HCT116 (cell line): ENCODE measurements at regions not wholly inside any gene's neighbourhood (a gene's known extent, or its start where the extent isn't known, plus 50 kb on each side); places are given as distances from the start of the nearest gene placed in this dataset.

Experiments used
- ATF3 ChIP-seq: IDR thresholded peaks from 2 replicates; pipeline ENCODE4 v1.6.1; 2012
- CEBPB ChIP-seq: IDR thresholded peaks from 2 replicates; pipeline ENCODE4 v1.6.1; 2012; ENCODE audit warnings: low read depth
- EGR1 ChIP-seq: IDR thresholded peaks from 2 replicates; pipeline ENCODE4 v1.6.1; 2012; ENCODE audit warnings: low read depth
- EZH2 ChIP-seq: fragments of 200-600 bp; sonication (generic); IDR thresholded peaks from 2 replicates; pipeline ENCODE4 v1.6.1; 2017; ENCODE audit warnings: antibody characterized with exemption, mixed run types
- EZH2phosphoT487 ChIP-seq: fragments of 200-600 bp; IDR thresholded peaks from 2 replicates; pipeline ENCODE4 v1.6.1; 2018; ENCODE audit warnings: antibody characterized with exemption, borderline replicate concordance
- FOSL1 ChIP-seq: IDR thresholded peaks from 2 replicates; pipeline ENCODE4 v1.6.1; 2012; ENCODE audit warnings: low read depth
- MAX ChIP-seq: IDR thresholded peaks from 2 replicates; pipeline ENCODE4 v1.6.1; 2012
- POLR2A ChIP-seq: IDR thresholded peaks from 2 replicates; pipeline ENCODE4 v1.7.0; 2011; ENCODE audit warnings: borderline replicate concordance; ENCODE audit not compliant: insufficient read depth, insufficient read length; ENCODE audit errors: extremely low read depth
- POLR2AphosphoS5 ChIP-seq: IDR thresholded peaks from 2 replicates; pipeline ENCODE4 v1.6.1; 2011; ENCODE audit warnings: mild to moderate bottlenecking, low read depth, low read length, moderate library complexity
- SIN3A ChIP-seq: IDR thresholded peaks from 2 replicates; pipeline ENCODE4 v1.6.1; 2012; ENCODE audit warnings: low read depth
- SRF ChIP-seq: IDR thresholded peaks from 2 replicates; pipeline ENCODE4 v1.6.1; 2012; ENCODE audit warnings: low read depth
- ZNF274 ChIP-seq: fragments of 200-500 bp; sonication (Bioruptor generic); IDR thresholded peaks from 2 replicates; pipeline ENCODE4 v1.6.1; 2014; ENCODE audit warnings: mild to moderate bottlenecking, low read depth, low read length, inconsistent platforms
- TF ChIP-seq, protein P1 (sequence below), 3 experiments: fragments of 200-600 bp in 1 of 3; sonication (generic) in 1 of 3; IDR thresholded peaks in 2 of 3; conservative IDR thresholded peaks in 1 of 3; 2 replicates each; pipeline ENCODE4 v1.5.1; 2012 to 2017; ENCODE audit warnings: low read depth in 2 of 3, low read length in 2 of 3, antibody characterized with exemption in 1 of 3, borderline replicate concordance in 1 of 3, control low read depth in 1 of 3, mild to moderate bottlenecking in 1 of 3, mixed read lengths in 1 of 3, mixed run types in 1 of 3, moderate library complexity in 1 of 3; ENCODE audit not compliant: insufficient read depth in 1 of 3
- TF ChIP-seq, protein P2 (sequence below): IDR thresholded peaks from 2 replicates; pipeline ENCODE4 v1.6.1; 2012; ENCODE audit warnings: low read depth

DNA sequence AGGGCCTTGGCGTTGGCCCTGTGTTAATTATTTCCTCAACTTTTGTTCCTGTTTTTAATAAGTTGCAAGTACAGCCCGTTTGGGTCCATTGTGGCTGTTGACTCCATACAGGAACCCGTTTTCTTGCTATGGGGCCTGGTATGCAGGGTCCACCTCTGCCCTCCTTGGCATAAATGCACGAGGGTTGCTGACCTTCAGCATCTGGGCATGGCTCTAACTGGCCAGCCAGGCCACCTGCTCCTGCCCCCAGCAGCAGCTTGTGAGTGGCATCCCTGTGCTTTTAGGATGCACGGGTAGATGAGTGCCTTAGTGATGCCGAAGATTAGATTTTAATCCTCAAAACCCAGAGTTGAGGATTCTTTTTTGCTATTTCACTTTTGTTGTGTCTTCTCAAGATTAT lies 123.2 kb downstream of the GLRX3 start:
- TF ChIP-seq POLR2A, result no peak
- TF ChIP-seq, protein P1, sequence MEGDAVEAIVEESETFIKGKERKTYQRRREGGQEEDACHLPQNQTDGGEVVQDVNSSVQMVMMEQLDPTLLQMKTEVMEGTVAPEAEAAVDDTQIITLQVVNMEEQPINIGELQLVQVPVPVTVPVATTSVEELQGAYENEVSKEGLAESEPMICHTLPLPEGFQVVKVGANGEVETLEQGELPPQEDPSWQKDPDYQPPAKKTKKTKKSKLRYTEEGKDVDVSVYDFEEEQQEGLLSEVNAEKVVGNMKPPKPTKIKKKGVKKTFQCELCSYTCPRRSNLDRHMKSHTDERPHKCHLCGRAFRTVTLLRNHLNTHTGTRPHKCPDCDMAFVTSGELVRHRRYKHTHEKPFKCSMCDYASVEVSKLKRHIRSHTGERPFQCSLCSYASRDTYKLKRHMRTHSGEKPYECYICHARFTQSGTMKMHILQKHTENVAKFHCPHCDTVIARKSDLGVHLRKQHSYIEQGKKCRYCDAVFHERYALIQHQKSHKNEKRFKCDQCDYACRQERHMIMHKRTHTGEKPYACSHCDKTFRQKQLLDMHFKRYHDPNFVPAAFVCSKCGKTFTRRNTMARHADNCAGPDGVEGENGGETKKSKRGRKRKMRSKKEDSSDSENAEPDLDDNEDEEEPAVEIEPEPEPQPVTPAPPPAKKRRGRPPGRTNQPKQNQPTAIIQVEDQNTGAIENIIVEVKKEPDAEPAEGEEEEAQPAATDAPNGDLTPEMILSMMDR (IDR thresholded peaks at IDR 0.05 in 2 of 3, conservative IDR thresholded peaks at IDR 0.05 in 1 of 3; ENCODE audit: borderline replicate concordance in 1 of 3, insufficient read depth in 1 of 3, low read depth in 2 of 3, low read length in 2 of 3), result no peak
- TF ChIP-seq CEBPB, result no peak
- TF ChIP-seq EZH2phosphoT487, result no peak
- no peak for TF ChIP-seq ZNF274
- no peak for TF ChIP-seq FOSL1
- no peak for TF ChIP-seq MAX
- TF ChIP-seq EZH2, result no peak
- no peak for TF ChIP-seq ATF3
- TF ChIP-seq SIN3A, result no peak
- TF ChIP-seq, protein P2, sequence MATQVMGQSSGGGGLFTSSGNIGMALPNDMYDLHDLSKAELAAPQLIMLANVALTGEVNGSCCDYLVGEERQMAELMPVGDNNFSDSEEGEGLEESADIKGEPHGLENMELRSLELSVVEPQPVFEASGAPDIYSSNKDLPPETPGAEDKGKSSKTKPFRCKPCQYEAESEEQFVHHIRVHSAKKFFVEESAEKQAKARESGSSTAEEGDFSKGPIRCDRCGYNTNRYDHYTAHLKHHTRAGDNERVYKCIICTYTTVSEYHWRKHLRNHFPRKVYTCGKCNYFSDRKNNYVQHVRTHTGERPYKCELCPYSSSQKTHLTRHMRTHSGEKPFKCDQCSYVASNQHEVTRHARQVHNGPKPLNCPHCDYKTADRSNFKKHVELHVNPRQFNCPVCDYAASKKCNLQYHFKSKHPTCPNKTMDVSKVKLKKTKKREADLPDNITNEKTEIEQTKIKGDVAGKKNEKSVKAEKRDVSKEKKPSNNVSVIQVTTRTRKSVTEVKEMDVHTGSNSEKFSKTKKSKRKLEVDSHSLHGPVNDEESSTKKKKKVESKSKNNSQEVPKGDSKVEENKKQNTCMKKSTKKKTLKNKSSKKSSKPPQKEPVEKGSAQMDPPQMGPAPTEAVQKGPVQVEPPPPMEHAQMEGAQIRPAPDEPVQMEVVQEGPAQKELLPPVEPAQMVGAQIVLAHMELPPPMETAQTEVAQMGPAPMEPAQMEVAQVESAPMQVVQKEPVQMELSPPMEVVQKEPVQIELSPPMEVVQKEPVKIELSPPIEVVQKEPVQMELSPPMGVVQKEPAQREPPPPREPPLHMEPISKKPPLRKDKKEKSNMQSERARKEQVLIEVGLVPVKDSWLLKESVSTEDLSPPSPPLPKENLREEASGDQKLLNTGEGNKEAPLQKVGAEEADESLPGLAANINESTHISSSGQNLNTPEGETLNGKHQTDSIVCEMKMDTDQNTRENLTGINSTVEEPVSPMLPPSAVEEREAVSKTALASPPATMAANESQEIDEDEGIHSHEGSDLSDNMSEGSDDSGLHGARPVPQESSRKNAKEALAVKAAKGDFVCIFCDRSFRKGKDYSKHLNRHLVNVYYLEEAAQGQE, result no peak
- no peak for TF ChIP-seq POLR2AphosphoS5
- no peak for TF ChIP-seq EGR1
- TF ChIP-seq SRF, result no peak
